ENCODE measurements at regions not wholly inside any gene's neighbourhood (a gene's known extent, or its start where the extent isn't known, plus 50 kb on each side); places are given as distances from the start of the nearest gene placed in this dataset.

DNA sequence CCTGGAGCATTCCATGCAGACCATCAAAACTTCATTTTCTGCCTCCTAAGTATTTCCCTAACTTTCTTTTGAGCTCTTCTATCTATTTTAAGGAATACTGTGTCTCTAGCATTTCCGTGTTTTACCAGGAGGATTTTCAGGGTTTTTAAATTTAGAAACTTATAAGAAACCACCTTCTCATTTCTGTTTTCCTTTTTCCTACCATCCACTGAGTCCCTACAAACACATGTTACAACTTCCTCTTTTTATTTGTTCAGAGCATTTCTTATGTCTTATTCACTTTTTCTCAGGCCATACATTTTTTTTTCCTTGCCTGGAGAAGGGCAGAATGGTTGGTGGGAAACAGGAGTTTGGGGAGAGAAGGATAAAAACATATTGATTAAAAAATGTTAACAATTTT, 130.0 kb upstream of the BMP5 start:
- DNase-seq (ENCODE audit: low spot score): no peak

DNA sequence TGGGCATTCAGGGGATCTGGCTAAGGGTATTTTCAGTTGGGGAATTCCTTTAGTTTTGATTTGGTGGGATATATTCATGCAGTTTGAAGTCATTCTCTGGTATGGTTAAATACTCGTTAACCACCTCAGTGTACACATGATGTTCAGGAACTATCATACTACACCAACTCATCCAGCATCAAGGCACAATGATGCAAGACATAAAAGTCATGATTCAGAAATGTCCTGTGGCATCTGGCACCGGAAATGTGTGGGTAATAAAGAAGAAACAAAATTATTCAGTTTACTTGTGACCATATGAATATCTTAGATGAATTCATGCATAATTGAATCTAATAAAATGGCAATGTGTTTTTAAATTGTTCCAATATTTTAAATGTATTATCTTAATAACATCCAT, 129.0 kb upstream of the BMP5 start:
- peak; percentile 28 for DNase-seq (ENCODE audit: low spot score)

DNA sequence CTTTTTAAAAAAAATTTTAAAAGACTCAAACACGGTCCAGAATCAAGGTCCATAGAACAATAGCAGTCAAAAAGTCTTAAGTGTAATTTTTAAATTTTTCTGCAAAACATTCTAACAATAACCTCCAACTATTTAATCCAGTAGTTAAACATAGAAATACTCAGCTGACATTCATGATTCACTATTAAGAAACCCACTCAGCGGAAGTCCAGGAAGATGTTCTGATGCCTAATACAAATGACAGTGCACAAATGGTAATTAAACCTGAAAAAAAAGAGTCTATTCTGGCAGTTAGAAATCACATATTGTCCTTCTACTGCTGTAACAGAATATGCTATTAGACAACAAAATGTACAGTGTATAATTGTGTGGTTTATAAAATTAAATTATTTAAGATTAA, 128.2 kb upstream of the BMP5 start:
- DNase-seq (ENCODE audit: low spot score): no peak

DNA sequence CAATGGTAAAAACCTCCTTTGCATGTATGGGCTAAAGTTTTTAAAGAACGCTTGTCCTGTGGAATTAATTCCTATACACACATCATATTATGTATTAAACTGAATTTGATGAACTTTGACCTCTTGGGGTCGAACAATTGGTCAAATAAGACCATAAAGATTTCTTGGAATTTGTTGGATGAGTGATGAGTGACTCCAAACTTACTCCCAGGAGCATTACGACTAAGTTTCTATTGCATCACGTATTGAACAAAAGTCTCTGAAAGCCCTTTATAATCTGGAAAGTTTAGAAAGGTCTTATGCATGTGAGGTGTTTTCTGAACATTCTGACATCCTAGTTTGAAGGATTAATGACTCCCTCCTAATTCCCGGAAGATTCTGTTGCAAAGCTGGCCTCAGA, 126.9 kb upstream of the BMP5 start:
- no peak for DNase-seq (ENCODE audit: low spot score)

DNA sequence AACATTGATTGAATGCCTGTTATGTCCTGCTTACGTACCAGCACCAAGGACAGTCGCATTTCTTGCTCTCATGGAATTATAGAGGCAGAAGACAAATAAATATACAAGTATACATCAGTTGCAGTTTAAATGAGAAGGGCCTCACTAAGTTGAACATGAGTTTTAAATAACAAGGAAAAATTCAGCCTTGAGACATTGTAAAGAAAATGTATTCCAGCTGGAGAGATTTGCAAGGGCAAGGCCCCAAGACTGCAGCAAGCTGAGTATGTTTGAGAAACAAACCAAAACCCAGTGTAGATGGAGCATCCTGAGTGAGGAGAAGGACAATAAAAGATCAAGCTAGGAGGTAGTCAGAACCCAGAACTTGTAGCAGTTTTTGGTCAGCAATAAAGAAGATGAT, 123.2 kb upstream of the BMP5 start:
- DNase-seq (ENCODE audit: low spot score): no peak

DNA sequence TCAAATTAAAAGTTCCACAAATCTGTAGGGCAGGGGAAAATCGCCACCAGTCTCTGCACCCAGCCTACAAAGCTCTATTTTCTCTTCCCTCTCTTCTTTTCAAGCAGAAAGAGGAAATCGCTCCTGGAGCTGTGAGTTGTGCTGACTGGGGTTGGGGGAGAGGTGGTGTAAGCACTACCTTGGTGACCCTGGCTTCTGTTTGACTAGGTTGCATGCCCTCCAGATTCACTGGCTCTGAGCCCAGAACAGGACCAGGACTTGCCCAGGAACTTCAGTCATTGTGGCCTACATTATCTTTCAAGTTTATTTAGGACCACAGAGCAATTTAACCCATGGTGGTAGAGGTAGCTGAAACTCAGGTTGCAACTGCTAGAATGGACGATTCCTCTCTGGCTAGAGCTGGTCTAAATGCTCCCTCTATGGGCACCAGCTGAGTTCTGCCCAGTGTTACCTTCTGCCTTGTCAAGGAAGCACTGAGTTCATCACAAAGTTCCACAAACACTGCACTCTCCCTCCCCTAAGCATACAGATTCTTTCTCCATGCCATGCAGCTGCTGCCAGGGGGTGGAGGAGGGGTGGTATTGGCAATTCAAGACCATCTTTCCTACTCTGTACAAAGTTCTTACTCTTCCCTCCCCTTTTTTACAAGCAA, 122.0 kb upstream of the BMP5 start:
- DNase-seq (ENCODE audit: low spot score): no peak

DNA sequence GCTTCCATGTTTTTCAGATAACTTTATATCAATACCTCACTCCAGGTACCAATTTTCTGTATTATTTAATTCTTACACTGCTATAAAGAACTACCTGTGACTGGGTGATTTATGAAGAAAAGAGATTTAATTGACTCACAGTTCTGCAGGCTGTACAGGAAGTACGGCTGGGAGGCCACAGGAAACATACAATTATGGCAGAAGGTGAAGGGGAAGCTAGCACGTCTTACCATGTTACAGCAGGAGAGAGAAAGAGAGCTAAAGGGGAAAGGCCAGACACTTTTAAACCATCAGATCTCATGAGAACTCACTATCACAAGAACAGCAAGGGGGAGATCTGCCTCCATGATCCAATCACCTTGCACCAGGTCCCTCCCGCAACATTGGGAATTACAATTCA, 119.1 kb upstream of the BMP5 start:
- no peak for DNase-seq (ENCODE audit: low spot score)

DNA sequence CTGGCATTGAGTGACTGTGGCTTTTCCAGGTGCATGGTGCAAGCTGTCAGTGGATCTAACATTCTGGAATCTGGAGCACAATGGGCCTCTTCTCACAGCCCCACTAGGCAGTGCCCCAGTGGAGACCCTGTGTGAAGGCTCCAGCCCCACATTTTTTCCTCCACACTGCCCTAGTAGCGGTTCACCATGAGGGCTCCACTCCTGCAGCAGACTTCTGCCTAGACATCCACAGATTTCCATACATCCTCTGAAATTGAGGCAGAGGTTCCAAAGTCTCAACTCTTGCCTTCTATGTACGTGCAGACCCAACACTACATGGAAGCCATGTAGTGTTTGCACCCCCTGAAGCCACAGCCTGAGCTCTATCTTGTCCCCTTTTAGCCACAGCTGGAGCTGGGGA, 118.0 kb upstream of the BMP5 start:
- no peak for DNase-seq (ENCODE audit: low spot score)

DNA sequence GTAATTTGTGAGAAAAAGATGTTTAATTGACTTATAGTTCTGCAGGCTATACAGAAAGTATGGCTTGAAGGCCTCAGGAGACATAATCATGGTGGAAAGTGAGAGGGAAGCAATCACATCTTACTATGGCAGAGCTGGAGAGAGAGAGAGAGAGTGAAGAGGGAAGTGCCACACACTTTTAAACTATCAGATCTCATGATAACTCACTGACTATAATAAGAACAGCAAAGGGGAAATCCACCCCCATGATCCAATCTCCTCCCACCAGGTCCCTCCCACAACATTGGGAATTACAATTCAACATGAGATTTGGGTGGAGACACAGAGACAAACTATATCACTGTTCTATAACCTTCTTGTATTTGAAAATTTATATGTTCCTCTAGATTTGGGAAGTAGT, 117.2 kb upstream of the BMP5 start:
- no peak for DNase-seq (ENCODE audit: low spot score)

DNA sequence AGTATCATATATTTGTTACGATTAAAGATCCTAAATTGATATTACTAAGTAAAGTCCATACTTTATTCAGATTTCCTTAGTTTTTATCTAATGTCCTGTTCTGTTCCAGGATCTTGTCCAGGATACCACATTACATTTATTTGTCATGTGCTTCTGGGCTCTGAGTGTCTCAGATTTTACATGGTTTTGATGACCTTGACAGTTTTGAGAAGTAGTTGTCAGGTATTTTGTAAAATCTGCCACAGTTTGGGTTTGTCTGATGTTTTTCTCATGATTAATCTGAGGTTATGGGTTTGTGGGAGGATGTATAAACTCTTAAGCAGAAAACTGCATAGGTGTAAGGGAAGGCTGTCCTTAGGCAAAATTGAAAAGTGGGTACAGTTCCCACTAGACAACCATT, 109.9 kb upstream of the BMP5 start:
- DNase-seq (ENCODE audit: low spot score): no peak

DNA sequence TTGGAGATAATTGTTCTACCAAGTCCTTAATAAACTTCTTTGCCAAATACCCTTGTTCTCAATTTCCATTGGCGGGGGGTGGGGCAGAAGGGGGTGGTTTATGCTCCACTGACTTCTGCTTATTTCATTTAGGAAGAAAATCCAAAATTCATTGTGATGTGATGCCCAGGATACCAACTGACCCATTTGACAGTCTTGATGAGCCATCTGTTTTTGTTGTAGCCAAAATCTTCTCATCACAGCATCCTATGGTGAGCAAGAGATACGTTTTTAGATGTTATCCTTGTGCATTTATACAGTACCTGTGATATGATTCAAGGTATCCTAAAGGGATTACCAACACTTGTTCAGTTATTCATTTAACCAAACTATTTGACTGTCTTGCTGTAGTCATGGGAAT, 108.5 kb upstream of the BMP5 start:
- no peak for DNase-seq (ENCODE audit: low spot score)

DNA sequence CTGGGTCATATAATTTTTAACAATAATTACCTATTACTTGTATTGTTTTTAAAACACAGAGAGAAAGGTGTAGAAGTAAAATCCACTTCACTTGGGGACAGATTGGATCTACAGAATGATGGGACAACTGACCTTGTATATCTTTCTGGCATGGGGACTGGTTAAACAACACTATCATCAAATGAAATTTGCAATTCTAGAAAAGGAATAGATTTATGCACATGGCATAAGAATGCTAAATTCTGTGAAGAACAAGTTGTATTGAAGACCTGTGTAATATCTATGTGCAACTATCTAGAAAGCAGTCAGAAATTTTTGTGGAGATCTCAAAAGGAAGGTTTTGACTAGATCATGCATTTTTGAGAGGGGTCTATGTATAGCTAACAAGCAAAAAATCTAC, 106.3 kb upstream of the BMP5 start:
- DNase-seq (ENCODE audit: low spot score): no peak

DNA sequence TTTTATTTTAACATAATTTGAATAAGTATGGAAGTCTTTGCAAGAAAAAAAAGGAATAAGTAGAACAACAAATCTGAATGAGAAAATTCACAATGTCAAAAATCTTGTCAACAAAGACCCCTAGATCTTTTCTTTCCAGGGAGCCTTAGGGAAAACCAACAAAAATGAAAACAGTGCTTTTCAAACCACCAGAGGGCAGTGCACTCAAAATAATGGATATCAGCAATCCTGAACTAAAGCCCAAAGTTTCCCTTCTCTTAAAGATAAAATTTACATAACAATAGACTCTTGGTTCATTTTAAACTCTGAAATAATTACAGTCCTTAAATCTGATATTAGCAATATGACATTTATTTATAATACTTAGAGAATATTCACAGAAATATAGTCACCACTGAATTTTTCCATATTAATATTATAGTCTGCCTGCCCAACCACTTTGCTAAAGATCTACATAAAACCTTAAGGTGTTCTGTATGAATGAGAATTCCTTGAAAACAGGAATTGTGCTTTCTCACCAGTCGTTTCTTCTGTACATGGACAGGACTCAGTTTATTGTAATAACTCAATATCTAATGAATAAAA, 105.3 kb upstream of the BMP5 start:
- DNase-seq (ENCODE audit: low spot score): peak; percentile 42

DNA sequence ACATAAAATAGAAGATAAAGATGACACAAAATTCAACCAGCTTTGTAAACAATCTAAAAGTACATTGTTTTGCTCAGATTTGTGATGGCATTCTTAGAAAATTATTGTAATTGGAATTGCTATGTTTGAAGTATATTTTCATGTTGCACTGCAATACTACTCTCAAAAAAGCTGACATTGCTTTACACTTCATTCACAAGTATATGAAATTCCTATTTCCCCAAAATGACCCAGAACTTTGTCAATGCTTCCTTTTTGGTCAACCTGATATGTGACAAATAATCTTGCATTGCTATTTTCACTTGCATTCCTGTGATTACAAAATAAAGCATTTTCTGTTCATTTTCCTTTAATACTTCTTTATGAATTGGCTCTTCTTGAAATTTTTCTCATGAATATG, 104.1 kb upstream of the BMP5 start:
- no peak for DNase-seq (ENCODE audit: low spot score)

DNA sequence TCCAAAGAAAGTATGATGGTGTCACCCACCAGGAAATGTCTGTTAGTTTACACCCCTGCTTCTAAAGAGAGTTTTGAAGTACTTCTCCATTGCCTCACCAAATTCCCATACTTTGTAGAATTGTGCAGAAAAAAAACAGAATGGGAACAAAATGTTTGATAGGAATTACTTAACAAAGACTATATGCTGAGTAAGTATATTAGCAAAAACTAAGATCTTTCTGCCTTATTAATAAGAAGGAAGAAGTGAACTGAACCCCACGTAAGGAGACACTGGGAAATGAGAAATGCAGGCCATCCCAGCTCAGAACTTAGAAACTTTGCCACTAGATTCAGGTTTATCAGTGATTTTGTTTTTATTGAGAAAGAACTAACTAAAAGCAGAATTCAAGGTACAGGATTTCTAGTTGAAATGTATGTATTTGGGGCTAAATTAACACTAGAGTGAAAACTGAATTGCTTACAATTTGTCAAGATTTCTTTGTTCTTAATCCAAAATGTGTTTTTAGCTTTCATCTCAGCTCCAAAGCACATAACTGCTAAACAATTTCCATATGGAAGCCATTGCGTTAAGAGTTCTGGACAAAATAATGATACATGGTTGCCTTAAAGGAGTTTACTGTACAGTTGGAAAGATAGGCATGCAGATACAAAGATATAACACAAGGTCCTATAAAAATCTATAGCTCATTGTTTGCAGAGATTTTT, 102.7 kb upstream of the BMP5 start:
- DNase-seq (ENCODE audit: low spot score): no peak

DNA sequence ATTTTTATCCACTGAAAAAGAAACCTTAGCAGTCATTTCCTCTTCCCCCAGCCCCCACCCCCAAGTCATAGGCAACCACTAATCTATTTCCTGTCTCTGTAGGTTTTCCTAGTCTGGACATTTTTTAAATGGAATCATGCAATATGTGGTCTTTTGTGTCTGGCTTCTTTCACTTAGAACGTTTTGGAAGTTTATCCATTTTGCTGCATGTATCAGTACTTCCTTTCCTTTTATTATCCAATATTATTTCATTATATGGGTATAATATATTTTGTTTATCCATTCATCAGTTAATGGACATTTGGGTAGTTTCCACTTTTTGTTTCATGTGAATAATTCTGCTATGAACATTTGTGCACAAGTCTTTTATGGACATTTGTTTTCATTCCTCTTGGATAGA, 99.3 kb upstream of the BMP5 start:
- DNase-seq (ENCODE audit: low spot score): no peak

DNA sequence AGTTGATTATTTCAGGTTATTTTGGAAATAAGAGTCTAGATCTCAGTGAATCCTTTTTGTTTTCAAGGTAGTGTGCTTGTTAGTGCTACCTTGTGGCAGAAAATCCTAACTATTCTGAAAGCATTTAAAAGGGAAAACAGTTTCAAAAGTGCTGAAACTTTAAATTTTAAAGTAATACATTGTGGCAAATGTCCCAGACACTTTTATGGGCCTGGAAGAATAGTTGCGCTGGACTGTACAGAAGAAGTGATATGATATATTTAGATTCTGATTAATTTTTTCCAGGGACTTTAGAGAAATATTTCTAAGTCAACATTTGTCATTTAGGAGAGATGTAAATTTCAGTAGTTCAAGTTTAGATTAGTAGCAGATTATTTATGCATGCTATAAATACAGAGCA, 96.7 kb upstream of the BMP5 start:
- no peak for DNase-seq (ENCODE audit: low spot score)

DNA sequence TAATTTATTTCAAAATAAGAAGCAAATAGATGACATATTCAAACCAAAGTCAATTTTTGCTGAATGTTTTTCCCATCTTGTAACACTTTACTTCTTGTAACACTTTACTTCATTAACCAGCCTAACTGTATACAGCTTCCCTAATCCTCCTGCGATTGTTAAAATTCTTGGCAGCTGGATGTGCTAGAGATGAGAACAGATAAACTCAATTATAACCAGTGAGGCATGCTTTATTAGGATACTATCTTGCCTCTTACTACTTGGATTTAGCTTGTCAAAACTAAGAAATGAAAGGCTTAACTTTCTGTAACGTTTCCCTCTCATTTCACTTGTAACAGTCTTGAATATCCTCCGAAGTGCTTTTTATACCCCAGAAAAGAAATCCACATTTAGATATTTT, 94.1 kb upstream of the BMP5 start:
- no peak for DNase-seq (ENCODE audit: low spot score)

DNA sequence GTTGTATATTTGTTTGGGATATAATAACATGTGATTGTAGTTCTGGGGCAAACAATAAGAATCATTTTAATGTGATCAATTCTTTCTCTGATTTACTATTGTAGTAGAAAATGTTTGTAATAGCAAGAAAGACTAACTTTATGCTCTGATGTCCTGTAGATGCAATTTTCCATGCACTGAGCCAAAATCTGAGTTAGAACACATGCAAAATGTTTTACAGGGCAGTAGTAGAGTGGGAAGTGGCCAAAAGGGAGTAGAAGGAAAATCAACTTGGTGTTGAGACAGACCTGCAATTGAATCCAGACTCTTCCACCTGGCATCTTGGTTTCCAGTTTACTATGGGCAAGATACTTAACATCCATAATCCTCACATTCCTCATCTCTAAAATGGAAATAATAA, 93.5 kb upstream of the BMP5 start:
- DNase-seq (ENCODE audit: low spot score): no peak

DNA sequence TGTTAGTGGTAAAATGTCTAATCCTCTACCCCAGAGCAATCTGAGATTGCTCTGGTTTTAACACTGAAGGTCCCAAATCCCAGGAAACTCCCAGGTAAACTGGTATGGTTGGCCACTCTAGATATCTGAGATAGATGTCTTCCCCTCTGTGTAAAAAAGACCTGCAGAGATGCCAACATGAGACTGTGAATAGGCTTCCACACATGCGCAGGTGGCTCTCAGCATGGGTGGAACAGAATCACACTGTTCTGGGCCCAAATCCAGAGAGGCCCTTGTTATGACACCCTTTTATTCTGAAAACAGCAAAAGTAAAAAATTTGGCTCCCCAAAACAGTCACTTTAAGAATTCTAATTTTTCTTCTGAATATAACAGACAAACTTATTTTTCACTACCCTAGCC, 88.7 kb upstream of the BMP5 start:
- no peak for DNase-seq (ENCODE audit: low spot score)

DNA sequence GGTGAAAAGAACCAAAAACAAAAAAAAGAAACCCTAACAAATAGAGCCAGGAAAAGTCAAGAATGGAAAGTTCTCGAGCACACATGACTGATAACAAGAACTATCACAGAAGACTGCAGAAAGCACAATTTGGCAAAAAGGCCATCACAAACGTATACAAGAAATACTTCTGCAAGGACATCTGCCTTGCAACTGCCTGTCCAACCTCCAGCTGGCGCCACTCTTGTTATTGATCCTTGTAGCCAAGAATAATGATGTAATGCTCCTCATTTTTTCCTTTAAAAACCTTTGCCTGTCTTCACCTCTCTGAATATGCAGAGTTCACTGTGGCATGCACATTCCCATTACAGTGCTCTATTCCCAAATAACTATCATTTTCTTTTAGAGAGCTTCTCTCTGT, 87.9 kb upstream of the BMP5 start:
- no peak for DNase-seq (ENCODE audit: low spot score)

DNA sequence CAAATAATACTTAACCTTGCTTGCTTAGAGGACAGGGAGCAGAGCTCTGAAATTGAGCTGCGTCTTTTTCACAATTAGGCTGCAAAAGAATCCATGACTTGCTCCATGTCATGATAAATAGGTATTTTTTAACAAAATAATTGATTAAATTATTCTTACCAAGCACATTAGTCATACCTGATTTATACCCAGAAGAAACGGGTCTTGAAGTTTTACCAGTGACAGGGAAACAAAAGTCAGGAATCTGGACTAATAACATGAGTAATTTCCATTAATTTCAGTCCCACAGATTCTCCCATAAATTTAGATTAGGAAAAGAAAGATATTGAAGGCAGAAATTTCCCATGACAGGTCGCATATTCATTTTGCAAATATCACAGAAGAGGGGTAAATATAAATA, 85.0 kb upstream of the BMP5 start:
- DNase-seq (ENCODE audit: low spot score): no peak

DNA sequence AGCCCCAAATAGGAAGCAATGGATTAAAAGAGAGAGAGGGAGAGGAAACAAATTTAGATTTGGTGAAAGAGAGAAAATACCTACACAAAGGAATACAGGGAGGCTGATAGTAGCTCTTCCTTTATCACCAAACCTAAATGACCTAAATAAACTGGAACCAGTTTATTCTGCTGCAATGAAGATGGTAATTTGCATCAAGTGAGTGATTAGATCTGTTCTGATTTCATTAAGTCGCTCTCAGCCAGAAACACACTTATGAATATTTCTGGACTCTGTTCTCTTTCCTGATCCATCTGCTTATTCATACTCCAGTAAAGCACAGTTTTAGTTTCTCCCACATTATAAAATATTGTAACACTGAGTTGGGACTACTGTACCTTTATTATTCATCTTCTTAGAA, 83.4 kb upstream of the BMP5 start:
- DNase-seq (ENCODE audit: low spot score): no peak

DNA sequence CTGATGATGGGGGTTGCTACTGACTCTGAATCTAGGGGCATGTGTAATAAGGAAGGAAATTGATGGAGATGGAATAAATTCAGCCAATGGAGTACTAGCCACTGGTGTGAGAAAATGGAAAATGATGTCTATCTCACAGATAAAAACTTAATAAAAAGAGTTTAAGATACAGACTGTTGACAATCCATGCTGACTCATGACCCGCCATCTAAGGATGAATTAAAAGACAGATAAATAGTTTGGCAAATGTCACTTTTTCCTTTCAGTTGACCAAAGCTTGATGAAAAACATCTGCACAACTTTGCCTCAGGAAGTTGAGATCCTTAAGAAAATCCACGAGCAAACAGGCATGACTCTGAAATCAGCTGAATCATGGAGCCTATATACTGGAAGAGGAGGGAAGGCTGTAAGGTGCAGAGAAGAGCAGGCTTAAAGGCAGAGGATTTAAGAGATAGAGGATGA, 82.6 kb upstream of the BMP5 start:
- DNase-seq (ENCODE audit: low spot score): peak; percentile 25
